Inflammatory macrophage (primary cell): ENCODE measurements at regions not wholly inside any gene's neighbourhood (a gene's known extent, or its start where the extent isn't known, plus 50 kb on each side); places are given as distances from the start of the nearest gene placed in this dataset.
A peak's percentile ranks its signal among the peaks of the same experiment; 100 is the strongest.
"Not testable (repeated sequence)": the region's sequence is repeated elsewhere in the genome, so short reads cannot be mapped to it uniquely, and the experiment has no call there.

Experiments
- DNase-seq, 2 donors: peaks; one replicate each; pipeline ENCODE4 v3.0.0-alpha.2; 2020 to 2022

GRCh38 chr21:32823296-32823695 is 51.7 kb upstream of the PAXBP1 start:
- DNase-seq: not testable (repeated sequence)

- no peak for DNase-seq
Measured at GRCh38 chr21:32824950-32825349, 53.4 kb upstream of the PAXBP1 start.

DNA sequence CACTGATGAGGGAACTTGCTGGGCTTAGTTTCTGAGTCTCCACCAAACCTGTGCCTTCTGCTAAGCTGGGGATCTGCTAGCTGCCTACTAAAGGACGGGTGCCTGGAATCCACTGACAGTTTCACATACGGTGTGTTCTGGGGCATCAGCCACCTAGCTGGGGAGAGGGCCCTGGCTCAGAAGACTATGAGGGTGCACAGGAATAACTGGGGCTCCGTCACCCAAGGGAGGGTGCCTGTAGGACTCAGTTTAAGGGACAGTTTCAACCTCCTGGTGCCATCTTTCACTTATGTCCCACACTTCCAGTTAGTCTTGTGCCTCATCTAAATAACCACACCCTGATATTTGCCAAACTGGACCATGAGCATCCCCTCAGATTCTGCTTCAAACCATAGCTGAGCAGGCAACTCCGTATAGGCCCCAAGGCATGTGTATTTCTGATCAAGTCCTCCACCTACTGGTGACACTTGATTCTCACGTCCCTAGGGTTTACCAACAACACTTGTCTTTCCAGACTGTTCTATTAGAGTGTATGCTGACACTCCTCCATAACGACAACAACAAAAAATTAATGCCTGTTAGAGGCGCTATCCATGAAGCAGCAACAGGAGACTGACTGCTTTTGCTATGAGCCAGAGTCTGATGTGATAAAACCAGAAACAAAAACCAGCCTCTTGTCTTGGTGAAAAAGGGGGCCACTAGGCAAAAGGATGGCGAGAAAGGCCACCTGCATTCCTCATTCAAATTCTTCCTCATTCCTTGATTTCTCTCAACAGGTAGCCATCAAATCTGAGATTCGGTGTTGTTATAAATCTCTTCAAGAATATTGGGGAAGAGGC is 55.0 kb upstream of the PAXBP1 start:
- DNase-seq: peak; percentile 49 to 72

GRCh38 chr21:32828908-32829307 is 57.4 kb upstream of the PAXBP1 start:
- no peak for DNase-seq

DNA sequence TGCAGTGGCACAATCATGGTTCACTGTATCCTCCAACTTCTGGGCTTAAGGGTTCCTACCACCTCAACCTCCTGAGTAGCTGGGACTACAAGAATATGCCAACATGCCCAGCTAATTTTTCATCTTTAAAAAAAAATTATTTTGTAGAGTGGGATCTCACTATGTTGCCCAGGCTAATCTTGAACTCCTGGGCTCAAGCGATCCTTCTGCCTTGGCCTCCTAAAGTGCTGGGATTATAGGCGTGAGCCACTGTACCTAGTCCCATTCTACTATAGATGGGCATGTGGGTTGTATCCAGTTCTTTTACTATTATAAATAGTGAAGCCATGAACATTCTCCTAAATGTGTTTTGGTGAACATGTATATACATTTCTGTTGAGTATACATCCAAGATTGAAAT is 57.9 kb upstream of the PAXBP1 start:
- DNase-seq: no peak

- DNase-seq: not testable (repeated sequence)
Measured at GRCh38 chr21:32831779-32832178, 60.2 kb upstream of the PAXBP1 start.

DNA sequence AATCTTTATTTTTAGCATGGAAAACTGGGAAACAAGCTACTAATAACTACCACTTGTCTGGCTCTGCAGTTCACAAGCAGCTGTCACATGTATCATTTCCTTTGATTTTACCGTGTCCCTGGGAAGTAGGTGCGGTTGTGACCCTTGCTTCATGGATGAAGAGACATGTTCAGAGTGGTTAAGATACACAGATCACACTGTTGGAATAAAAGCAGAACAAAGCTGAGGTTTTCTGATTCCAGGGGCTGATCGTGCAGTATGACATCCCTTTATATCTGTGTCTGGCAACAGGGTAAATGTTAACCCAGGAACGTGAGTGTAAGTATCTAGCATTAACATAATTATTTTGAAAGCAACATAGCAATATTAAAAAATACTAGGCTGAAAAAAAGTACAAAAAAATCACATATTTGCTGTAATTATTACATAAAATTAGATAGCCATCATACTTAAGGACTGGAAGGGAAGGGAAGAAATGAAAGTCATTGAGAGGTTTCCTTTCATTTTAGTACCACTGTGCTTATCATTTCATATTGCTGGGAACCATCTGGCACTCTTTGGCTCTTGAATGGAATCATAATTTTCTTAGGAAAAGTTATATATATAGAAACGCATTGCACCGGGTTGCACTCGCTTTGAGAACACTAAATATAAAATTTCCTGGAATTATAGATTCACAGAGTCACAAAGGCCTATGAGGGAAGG is 62.8 kb upstream of the PAXBP1 start:
- no peak for DNase-seq

DNA sequence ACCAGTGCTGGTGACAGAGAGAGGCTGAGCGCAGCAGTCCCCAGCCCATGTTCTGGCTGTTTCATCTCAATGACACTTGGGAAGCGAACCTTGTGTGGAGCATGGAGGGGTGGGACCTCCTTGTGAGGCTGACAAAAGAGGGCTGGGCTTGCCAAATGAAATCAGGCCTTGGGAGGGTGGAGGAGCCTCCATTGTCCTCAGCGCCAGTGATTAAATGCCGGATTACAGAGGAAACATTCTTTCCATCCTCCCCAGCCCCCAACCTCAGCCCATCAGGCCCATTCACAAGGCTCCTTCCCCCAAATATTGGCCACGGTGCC is 63.3 kb upstream of the PAXBP1 start:
- DNase-seq: no peak

- DNase-seq: no peak
Measured at GRCh38 chr21:32842146-32842545, 70.6 kb upstream of the PAXBP1 start.

- DNase-seq: no peak
Measured at GRCh38 chr21:32843561-32843960, 72.0 kb upstream of the PAXBP1 start.

DNA sequence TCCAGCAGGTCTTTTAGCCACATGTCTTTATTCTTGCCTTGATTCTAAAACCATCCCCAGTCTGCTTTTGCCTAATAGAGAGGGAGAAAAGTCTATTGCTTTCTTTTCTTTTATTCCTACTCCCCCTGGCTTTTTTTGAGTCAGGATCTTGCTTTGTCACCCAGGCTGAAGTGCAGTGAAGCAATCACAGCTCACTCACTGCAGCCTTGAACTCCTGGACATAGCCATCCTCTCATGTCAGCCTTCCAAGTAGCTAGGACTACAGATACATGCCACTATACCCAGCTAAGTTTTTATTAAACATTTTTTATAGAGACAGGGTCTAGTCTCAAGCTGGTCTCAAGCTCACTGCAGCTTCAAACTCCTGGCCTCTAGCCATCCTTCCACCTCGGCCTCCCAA is 72.5 kb upstream of the PAXBP1 start:
- DNase-seq: no peak

DNA sequence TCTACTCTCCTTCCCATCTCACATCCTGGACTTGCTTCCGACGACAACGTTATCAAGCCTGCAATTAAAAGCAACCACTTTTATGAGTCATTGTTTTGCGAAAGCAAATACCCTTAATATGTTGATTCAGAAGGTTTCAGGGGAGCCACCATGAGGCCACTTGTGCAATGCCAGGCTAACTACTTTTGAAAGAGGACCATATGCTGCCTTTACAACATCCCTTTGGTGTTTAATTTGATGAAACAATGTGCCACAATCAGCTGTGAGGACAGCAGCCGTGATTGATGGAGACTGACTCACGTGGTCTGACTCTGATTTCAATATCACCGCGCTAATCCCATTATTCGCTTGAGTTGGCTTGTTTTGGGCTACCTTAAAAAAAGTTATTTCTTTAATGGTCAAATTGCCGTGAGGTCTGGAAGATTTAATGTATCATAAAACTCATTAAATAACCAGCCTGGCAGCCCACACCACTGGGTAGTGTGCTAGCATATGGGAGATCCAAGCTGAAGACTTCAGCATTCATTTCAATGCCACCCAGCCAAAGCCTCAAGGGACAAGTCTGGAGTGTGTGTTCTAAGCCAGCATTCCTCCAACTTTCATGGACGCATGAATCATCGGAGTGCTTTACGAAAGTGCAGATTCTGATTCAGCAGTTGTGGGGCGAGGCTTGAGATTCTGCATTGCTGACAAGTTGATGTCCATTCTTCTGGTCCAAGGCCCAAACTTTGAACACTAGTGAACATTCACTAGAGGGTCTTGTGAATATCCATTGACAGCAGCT is 73.3 kb upstream of the PAXBP1 start:
- DNase-seq: peak; percentile 16 to 22

DNA sequence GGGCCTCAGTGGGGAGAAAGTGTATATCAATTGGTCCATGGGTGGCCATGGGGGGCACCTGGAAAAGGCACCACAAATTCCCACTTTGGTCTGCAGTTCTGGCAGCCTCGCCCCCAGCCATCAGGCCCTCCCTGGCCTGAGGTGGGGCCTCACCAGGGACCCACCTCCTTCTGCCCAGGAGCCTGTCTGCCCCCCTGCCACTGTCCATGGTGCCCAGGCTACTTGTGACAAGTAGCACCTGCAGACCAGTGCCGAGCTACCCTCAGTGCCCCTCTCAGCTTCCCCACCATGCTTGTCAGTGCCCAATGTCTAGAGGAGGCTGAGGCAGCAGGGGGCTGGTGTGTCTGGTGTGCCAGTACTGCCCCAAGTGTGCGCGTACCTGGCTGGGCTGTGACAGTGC is 87.1 kb upstream of the PAXBP1 start:
- no peak for DNase-seq

DNA sequence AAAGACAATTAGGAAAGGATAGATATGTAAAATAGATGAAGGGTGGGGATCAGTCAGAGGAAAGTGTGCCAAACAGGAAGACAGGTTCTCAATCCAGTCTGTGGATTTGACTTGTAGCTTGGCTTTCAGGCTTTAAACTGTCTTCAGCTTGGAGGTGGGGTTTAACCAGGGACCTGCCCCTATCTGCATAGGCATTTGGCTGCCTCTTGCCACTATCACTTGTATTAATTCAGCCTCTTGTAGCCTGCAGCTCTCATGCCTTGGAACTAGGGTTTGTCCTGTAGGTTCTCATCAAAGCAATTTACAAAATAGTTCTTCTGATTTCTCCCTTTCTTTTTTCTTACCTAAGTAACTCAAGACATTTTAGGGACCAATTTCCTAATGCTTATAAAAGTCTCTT is 88.8 kb upstream of the PAXBP1 start:
- no peak for DNase-seq

- DNase-seq: no peak
Measured at GRCh38 chr21:32861866-32862265, 90.3 kb upstream of the PAXBP1 start.

DNA sequence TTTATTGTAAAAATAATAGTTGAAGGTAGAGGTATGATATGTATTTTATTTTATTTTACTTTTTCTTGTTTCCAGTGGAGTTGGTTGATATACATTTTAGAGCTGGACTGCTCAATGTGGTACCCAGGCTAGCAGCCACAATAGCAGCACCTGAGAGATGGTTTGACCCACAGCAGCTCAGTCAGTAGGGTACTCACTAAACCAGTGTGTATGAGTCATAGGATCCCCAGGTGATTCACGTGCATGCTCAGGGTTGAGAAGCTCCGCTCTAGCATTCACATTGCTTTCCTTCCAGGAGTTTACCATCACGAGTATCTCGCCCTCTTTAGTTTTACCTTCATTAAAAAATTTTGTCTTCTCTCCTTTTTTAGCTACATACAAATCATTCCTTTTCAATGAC is 96.0 kb upstream of the PAXBP1 start:
- no peak for DNase-seq

DNA sequence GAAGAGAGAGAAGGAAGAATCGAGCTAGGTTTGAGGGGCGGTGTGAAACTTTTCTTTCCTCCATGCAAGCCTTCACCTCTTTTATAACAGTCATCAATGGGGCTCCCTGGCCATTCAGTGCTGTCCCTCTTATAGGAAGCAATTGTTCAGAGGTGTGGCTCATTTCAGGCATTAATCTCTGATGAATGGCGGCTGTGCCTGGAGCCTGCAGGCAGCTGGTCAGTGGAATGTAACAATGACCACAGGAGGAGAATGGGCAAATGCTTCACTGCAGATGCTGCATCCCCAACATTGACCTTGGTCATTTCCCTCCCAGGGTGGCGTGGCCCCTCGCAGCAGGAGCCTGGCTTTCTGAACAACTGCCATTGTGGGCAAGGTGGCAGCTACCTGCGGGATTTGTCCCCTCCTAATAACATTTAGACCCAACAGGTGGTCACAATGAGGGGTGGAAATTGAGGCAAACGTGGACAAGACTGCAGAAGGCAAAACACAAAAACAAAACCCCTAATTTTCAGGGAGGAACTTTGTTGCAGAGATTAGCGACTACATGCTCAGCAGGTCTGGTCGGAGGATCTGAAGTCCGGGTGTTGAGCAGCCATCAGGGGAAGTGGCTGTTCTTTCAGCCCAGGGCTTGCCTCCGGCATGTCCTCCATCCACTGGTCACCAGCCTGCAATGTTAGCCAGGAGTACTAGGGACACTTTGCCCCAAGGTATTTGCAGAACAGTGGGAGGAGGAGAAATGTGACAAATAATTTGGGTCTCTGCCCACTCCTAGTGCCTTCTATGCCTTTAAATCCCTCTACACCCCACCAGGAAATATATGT is 97.3 kb upstream of the PAXBP1 start:
- no peak for DNase-seq

- peak in 1 of 2 donors; percentile 7 for DNase-seq
Measured at GRCh38 chr21:32869459-32869858, 97.9 kb upstream of the PAXBP1 start.

GRCh38 chr21:32876426-32876825 is 104.9 kb upstream of the PAXBP1 start:
- DNase-seq: no peak

DNA sequence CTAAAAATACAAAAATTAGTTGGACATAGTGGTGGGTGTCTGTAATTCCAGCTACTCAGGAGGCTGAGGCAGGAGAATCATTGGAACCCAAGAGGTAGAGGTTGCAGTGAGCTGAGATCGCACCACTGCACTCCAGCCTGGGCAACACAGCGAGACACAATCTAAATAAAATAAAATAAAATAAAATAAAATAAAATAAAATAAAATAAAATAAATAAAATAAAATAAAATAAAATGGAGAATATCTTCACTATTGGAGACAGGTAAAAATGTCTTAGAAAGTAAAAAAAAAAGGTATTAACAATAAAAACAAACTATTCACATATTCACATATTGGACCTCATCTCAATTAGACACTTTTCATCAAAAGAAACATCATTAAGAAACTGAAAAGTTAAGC is 106.3 kb upstream of the PAXBP1 start:
- DNase-seq: not testable (repeated sequence)

GRCh38 chr21:32878661-32879060 is 107.1 kb upstream of the PAXBP1 start:
- peak; percentile 75 to 83 for DNase-seq

DNA sequence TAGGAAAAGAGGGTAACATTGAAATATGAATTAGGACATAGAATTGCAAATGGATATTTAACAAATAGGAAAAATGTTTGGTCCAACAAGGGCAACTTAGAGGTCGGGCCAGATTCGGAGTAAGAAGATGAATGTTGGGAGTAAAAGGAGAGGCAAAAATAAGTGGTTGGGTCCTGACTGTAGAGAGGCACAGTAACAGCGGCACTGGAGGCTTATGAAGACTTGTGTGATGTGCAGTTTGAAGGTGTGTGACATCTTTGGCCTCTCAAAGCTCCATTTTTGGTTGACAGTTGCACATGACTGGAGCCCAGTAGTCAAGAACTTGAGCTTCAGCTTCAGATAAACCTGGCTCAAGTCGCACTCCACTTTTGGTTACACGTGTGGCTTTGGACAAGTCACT is 109.9 kb upstream of the PAXBP1 start:
- no peak for DNase-seq

GRCh38 chr21:32884062-32884461 is 112.5 kb upstream of the PAXBP1 start:
- no peak for DNase-seq
